Adipocyte (in vitro differentiated cells): ENCODE measurements at regions not wholly inside any gene's neighbourhood (a gene's known extent, or its start where the extent isn't known, plus 50 kb on each side); places are given as distances from the start of the nearest gene placed in this dataset.
A peak's percentile ranks its signal among the peaks of the same experiment; 100 is the strongest.

ENCODE experiments used
- DNase-seq: peaks from one replicate; pipeline ENCODE4 v3.0.0-alpha.2; 2015; ENCODE audit warnings: low read depth
- H3K27me3 ChIP-seq: replicated peaks from 2 replicates; pipeline ENCODE4 v1.7.0; 2013; ENCODE audit warnings: mild to moderate bottlenecking, low read length, moderate library complexity; ENCODE audit not compliant: control insufficient read depth, insufficient read depth
- H3K36me3 ChIP-seq: 2 replicates; pipeline ENCODE4 v1.7.0; 2013; ENCODE audit warnings: low read length, mild to moderate bottlenecking, moderate library complexity; ENCODE audit not compliant: control insufficient read depth, insufficient read depth, severe bottlenecking
- H3K4me1 ChIP-seq: 2 replicates; pipeline ENCODE4 v1.7.0; 2013; ENCODE audit warnings: mild to moderate bottlenecking, low read length, moderate library complexity; ENCODE audit not compliant: control insufficient read depth, insufficient read depth
- H3K4me3 ChIP-seq: 2 replicates; pipeline ENCODE4 v1.7.0; 2013; ENCODE audit warnings: mild to moderate bottlenecking, low read length, moderate library complexity
- H3K9ac ChIP-seq: 2 replicates; pipeline ENCODE4 v1.7.0; 2013; ENCODE audit warnings: mild to moderate bottlenecking, low read length, moderate library complexity
- H3K9me3 ChIP-seq: 2 replicates; pipeline ENCODE4 v1.7.0; 2013; ENCODE audit warnings: mild to moderate bottlenecking, low read length, moderate library complexity; ENCODE audit not compliant: control insufficient read depth

GRCh38 chr5:173837654-173838053 lies 50.5 kb upstream of the CPEB4 start:
- no peak overlapping the region for H3K9ac ChIP-seq
- no peaks in the 10 kb centered on the region for H3K36me3 ChIP-seq
- peaks cover 3% of the 10 kb centered on the region for H3K27me3 ChIP-seq
- no peaks in the 10 kb centered on the region for H3K9me3 ChIP-seq
- H3K4me3 ChIP-seq = no peak overlapping the region
- peak; percentile 17 for DNase-seq
- no peaks in the 10 kb centered on the region for H3K4me1 ChIP-seq
